GM18861 (cell line): ENCODE measurements at regions not wholly inside any gene's neighbourhood (a gene's known extent, or its start where the extent isn't known, plus 50 kb on each side); places are given as distances from the start of the nearest gene placed in this dataset.
"Not testable (repeated sequence)": the region's sequence is repeated elsewhere in the genome, so short reads cannot be mapped to it uniquely, and the experiment has no call there.

Experiments
- ATAC-seq: cut with Tn5 transposase; IDR thresholded peaks from one replicate; pipeline ENCODE4 v1.9.1; 2021; ENCODE audit not compliant: unreplicated experiment

DNA sequence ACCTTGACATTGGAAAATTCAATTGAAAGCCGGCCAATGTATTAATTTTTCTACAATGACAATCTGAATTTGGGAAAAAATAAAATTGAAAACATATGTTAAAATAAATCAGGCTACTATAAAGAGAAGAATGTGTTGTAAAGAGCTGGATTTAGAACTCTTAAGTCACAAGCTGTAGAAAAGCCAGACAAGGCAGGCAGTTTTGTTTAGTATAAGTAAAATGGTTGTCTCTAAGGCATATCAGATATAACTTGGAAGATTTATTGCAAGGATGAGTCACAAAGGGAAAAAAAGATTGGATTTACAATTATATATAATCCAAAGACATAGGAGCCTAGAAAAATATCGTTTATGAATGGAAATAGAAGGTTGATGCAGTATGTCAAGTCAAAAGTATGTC is 549.1 kb upstream of the EPHA5 start:
- ATAC-seq: no peak

DNA sequence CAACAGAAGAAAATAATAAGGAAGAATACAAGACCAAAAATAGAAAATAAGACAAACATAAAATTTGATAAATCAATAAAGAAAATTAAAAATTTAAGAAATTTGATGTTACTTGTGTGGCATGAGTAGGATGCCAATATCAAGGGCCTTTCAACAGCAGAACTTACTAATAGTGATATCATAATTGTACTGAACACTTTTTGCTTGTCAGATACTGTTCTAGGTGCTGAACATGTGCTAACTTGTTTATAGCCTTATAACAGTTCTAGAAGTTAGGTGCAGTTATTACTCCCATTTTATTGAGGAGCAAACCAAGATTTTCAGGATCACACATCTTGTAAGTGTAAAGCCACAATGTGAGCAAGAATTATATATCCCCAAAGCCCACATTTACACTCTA is 546.0 kb upstream of the EPHA5 start:
- no peak for ATAC-seq

GRCh38 chr4:66212489-66212888 is 542.2 kb upstream of the EPHA5 start:
- ATAC-seq: no peak

- no peak for ATAC-seq
Observed at GRCh38 chr4:66204534-66205247, 534.4 kb upstream of the EPHA5 start.

DNA sequence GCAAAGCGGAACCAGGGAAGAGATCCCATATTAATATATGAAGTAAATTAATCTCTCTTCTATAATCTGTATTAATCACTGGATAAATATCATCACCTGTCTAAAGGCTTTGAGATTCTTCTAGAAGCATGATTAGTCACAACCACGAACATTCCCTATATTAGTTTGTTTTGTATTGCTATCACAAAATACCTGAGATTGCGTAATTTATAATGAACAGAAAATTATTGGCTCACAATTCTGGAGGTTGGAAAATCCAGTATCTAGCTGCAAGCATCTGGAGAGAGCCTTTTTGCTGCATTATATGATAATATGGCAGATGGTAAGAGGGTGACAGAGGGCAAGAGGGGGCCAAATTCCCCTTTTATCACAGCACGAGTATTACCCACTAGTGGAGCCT is 532.6 kb upstream of the EPHA5 start:
- no peak for ATAC-seq

GRCh38 chr4:66197451-66197850 is 527.2 kb upstream of the EPHA5 start:
- ATAC-seq: no peak

- no peak for ATAC-seq
Observed at GRCh38 chr4:66193487-66193886, 523.2 kb upstream of the EPHA5 start.

- ATAC-seq: no peak
Observed at GRCh38 chr4:66187175-66187720, 517.0 kb upstream of the EPHA5 start.

DNA sequence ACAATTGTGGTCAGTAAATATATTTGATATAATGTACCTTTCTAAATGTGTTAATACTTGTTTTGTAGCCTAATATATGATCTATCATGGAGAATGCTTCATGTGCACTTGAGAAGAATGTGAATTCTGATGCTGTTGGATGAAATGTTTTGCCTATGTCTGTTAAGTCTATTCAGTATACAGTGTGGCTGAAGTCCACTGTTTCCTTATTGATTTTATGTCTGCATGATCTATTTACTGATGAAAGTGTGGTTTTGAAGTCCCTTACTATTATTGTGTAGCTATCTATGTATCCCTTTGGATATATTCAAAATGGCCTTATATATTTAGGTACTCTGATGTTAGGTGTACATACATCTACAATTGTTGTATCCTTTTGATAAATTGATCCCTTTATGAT is 515.8 kb upstream of the EPHA5 start:
- ATAC-seq: no peak

DNA sequence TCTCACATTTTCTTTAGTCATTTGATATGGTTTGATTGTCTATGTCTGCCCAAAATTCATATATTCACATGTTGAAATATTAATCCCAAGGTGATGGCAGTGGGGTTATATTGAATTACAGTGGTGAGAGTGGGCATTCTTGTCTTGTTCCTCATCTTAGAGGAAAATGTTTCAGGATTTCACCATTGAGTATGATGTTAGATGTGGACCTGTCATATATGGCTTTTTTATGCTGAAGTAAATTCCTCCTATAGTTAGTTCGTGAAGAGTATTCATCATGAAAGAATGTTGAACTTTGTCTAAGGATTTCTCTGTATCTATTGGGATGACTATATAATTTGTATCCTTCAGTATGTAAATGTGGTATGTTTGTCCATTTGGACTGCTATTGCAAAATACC is 512.3 kb upstream of the EPHA5 start:
- no peak for ATAC-seq

DNA sequence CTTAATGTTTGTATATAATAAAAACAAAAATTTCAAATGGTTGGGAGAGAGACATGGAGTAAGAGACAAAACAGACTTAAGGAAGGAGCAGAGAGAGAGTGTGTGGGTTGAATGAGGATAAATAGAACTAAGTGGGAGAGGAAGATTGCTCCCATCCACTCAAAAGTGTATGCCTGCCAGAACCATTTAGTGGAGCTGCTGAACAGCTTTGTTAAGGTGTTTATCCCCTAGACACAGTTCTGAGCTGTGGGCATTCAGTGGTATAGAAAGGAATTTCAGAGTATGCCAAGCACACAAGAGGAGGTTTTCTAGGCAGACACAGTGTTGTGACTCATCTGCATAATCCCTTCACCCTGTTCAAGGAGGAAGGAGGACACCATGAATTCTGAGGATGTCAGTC is 508.6 kb upstream of the EPHA5 start:
- no peak for ATAC-seq

GRCh38 chr4:66169341-66169740 is 499.1 kb upstream of the EPHA5 start:
- ATAC-seq: no peak

- no peak for ATAC-seq
Observed at GRCh38 chr4:66164869-66165268, 494.6 kb upstream of the EPHA5 start.

DNA sequence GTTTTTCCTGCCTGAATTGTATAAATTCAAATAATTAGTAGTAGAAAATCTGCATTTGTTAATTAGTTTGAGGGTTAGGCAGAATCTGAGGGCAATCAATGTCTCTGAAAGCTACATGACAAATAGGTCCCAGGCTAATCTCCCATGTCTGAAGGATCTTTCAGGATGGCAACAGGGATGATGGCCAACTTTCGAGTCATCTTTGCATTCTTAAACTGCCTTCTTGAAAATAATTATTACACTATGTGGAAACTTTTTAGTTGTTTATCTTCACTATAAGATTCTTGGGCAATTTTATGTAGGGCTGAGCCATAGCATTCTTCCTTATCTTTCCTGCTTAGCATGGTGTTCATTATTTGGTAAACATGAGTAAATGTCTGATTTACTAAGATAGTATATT is 490.3 kb upstream of the EPHA5 start:
- no peak for ATAC-seq

DNA sequence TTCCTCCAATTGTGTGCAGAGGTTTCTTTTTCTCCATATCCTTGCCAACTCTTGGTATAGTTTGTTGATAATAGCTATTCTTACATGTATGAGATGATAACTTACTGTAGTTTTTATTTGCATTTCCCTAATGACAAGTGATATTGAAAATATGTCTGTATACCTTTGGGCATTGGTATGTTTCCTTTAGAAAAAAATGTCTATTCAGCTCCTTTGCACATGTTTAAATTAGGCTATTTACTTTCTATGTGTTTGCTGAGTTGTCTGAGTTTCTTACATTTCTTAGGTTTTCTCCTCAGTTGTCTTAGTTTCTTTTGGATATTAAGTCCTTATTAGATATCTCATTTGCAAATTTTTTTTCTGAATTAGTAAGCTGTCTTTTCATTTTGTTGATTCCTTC is 487.3 kb upstream of the EPHA5 start:
- no peak for ATAC-seq

GRCh38 chr4:66130042-66130441 is 459.8 kb upstream of the EPHA5 start:
- no peak for ATAC-seq

DNA sequence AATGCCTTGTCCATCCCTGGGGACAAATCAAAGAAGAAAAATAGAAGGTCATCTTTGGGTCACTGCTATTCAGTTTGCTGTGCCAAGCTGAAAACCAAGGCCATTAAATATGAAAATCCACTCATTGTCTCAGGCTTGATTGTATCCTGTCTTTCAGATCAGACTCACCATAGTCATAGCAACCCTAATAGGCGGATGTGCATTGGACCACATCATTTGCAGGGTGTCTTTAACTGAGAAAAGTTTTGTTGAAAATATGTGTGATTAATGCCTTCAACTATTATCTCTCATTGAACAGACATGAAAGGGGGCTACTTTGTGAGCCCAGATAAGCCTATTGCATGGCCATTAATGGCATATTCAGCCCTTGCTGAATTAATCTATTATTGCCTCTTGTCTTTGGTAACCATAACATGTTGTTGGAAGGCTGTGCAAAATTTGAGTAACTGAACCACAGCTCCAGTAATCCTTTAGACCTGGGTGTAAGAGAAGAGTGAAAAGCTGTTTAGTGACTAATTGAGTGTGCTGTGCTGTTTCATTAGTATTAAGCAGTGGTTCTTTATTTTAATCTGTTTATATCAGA is 453.6 kb upstream of the EPHA5 start:
- no peak for ATAC-seq

- no peak for ATAC-seq
Observed at GRCh38 chr4:66123190-66123589, 452.9 kb upstream of the EPHA5 start.

GRCh38 chr4:66115231-66115630 is 444.9 kb upstream of the EPHA5 start:
- not testable (repeated sequence) for ATAC-seq

DNA sequence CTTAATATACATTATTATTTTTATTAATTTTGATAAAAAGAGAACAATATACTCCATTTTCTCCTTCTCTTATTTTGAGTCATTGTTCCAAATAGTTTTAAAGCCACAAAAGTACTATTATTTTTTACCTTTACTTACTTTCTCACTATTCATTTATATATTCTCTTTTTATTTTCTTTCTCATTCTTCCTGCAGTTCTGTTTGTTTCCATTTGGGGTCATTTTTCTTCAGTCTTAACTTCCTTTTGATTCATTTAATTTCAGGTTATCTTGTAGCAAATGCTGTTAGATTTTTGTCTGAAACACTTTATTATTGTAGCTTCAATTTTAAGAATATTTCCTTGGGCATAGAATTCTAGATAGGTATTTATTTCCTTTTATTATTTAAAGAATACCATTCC is 438.6 kb upstream of the EPHA5 start:
- no peak for ATAC-seq

- ATAC-seq: no peak
Observed at GRCh38 chr4:66097218-66097617, 426.9 kb upstream of the EPHA5 start.

DNA sequence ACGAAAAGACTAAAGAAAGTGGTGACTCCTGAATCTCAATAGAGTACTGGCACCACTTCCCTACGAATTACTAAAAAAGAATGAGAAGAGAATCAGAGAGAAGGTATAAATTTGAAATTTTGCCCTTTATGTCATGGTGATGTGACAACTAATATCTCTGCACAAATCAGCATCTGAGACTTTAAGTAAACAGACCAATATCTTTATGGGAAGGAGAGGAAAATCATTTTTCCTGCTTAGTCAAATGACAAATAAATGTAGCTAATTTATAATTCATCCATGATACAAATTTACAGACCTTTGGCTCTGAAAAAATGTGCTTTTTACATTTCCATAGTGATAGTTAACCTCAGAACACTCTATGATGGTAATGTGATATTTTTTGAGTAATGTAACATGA is 424.8 kb upstream of the EPHA5 start:
- ATAC-seq: no peak

DNA sequence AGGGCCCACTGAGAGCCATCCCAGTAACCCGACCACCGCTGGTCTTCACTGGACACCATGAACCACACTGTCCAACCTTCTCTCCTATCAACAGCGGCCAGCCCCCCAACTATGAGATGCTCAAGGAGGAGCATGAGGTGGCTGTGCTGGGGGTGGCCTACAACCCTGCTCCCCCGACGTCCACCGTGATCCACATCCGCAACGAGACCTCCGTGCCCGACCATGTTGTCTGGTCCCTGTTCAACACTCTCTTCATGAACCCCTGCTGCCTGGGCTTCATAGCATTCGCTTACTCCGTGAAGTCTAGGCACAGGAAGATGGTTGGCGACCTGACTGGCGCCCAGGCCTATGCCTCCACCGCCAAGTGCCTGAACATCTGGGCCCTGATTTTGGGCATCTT is 423.8 kb upstream of the EPHA5 start:
- ATAC-seq: no peak
